Stimulated activated CD4-positive, alpha-beta T cell treated with anti-CD3 and anti-CD28 coated beads, Interleukin-15, amount 100 ng/mL, for 1 hour (primary cell): ENCODE measurements at regions not wholly inside any gene's neighbourhood (a gene's known extent, or its start where the extent isn't known, plus 50 kb on each side); places are given as distances from the start of the nearest gene placed in this dataset.

ENCODE experiments used
- DNase-seq, 2 donors: peaks; one replicate each; pipeline ENCODE4 v3.0.0-alpha.2; 2020; ENCODE audit warnings: low read depth in 1 of 2, low spot score in 1 of 2

GRCh38 chr2:144333143-144333555 is 186.8 kb downstream of the ZEB2 start:
- no peak for DNase-seq

- DNase-seq: peak; percentile 77 to 87
Observed at GRCh38 chr2:144332356-144333142, 187.4 kb downstream of the ZEB2 start.

DNA sequence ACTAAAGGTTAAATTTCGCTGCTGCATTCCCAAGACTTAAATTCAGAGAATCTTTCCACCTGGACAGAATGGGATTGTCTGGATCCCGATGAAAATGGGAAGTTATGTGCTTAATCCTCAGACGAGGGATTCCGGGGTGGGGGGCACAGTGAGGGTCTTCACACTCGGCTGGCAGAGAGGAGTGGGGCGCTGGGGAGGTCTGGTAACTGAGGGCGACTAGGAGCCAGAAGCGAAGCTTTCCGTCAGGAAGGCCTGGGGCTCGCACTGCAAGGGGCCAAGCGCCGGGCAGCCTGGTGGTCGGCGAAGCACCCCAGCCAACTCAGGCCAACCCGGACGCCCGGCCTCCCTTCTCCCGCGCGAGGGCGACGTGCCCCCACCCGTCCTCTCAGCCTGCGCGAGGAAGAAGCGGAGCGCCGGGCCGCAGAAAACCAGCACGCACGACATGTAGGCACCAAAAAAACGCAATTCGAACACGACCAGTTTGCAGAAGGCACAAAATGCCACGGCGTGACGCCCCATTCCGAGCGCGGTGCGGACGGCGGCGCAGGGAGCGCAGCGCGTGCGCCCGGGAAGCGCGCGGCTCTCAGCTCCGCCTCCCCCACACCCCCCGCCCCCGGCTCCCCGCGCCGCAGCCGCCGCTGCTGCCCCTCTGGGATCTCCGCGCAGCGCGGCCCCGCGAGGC is 188.1 kb downstream of the ZEB2 start:
- DNase-seq: no peak

DNA sequence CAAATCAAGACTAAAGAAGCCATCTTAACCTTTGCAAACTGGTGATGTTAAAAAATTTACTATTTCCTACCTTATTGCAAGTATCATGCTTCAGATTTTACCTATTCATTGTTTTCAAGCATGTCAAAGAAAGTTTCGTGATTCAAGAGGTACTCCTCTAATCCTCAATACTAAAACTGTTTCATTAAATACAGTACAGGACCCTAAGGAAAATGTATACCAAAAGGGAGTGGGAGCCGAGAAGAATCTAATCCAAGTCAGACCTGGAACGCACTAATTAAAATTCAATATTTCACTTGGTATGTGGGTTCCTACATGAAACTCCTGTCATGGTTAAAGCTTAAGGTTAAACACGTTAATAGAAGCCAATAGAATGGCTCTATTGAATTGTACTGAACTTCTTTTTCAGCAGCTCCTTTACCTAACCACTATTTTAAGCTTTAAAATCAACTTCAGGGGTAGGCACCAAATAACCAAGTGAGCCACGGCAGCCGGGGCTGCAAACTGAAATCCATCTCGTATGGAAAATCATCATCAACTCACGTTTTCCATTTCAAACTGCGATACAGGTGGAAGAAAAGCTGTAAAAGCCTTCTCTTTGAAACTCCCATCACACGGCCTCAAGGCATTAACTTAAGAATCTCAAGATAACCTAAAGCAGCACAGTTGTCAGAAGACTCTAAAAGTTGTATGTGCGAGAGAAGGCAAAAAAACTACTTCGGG is 188.8 kb downstream of the ZEB2 start:
- no peak for DNase-seq

- no peak for DNase-seq
Observed at GRCh38 chr2:144329472-144329871, 190.4 kb downstream of the ZEB2 start.

GRCh38 chr2:144328938-144329337 is 191.0 kb downstream of the ZEB2 start:
- no peak for DNase-seq

- DNase-seq: no peak
Observed at GRCh38 chr2:144326825-144327224, 193.1 kb downstream of the ZEB2 start.

GRCh38 chr2:144325086-144325485 is 194.8 kb downstream of the ZEB2 start:
- no peak for DNase-seq

DNA sequence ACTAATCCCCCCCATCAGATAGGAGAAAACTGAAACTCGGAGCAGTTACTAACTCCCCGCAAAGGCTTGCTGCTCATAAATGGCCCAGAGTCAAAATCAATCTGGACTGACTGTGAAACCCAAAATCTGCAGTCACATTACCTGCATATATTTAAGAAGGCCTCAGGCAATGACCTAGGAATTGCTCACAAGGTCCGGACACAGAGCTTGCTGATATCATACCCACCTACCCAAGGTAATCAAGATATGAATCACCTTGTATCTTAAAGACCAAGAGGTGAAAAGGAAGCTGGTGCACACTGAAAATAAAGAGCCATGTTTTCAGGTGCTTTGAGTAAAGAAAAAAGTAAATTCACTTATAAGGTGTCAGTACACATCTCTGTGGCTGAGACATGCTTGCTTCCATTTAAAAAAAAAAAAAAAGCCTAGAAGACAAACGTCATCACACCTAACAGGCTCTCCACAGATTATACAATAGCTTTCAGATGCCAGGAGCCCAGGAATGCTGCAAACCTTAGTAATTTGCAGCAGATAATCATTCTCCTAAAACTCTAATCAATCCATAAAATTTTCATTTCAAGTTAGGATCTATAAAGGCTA is 195.4 kb downstream of the ZEB2 start:
- no peak for DNase-seq

GRCh38 chr2:144323946-144324345 is 196.0 kb downstream of the ZEB2 start:
- DNase-seq: no peak

GRCh38 chr2:144322379-144322778 is 197.5 kb downstream of the ZEB2 start:
- DNase-seq: no peak

DNA sequence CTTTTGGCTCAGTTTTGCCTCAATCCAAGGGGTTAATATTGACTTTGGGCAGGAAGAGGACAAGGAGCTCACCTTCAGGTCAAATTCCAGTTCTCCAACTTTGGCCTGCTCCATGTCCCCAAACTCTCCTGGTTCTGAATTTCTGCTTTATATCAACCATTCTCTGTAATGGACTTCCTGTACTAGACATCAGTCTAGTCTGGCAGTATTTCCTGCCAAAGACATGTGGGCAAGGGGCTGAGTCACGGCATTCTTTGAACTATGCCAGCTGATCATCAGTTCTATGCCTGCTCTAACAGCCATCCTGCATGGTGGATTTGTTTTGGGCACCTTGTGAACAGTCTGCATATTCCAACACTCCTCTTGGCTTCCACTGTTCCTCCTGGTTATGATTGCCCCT is 199.4 kb downstream of the ZEB2 start:
- DNase-seq: peak in 1 of 2 donors; percentile 33

DNA sequence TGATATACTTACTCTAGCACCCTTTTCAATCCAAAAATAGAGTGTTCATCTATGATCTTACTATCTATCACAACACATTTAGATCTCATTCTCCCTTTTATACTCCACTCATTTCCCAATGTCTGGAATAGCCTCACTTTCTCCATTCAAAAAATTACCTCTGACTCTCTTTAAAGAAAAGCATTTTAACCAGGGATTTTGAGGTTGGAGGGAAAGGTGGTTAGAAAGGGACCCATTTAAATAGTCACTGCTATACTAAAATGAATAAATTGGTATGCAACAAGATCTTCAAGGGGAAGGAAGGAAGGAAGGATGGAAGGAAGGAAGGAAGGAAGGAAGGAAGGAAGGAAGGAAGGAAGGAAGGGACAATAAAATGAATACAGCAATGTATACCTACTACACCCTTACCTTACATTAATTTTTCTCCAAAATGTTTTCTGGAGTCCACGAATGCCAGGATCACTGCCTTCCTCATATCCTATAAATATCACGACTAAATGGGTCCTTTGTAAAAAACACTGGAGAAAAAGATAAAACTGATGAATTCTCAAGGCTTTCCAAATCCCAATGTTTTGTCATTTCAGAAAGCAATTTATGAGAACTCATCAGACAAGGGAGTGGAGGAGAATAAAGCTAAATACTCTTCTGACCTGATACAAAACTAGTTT is 202.7 kb downstream of the ZEB2 start:
- DNase-seq: no peak

DNA sequence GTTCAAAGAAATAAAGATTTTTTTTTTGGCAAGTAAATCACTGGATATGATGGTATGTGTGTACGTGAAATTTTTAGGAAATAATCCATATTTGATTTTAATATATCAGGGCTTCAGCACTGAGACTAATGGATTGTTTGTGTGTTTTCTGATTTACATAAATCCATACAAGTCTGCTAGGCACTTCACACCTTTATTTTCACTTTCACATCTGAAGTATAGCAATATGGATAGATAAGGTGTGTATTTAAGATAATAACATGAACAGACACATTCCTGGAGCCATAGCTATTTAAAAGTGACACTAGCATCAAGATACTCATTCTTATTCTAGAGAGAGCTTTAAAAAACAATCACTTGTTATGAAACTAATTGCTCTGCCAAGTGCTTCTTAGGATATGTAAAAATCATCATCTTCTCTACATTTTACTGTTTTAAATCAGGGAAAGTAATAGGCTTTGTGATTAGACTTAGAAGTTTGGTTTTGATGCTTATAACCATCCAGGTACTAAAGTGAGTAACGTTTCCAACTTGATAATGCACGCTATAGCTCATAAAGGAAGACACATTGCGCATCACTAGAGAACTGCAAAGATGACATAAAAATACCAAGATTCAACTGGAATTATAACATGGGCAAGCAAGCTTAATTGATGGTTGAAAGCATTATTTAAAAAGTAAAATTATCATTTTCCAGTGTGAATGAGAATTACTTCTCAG is 208.9 kb downstream of the ZEB2 start:
- DNase-seq: no peak

DNA sequence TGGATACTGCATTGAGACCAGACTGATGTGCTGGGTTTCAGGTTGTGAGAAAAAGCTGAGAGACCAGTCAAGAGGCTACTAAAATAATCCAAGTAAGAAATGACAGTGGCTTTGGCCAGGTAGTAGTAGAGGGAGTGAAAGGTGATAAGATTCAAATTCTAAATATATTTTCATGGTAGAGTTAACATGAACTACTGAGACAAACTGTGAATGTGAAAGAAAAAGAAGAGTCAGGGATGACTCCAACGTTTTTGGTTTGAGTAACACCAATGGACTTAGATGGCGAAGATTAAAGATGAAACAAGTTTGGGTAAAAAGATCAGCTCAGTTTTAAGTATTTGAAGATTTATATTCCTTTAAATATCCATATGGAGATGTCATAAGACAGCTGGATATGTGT is 209.4 kb downstream of the ZEB2 start:
- no peak for DNase-seq

- DNase-seq: no peak
Observed at GRCh38 chr2:144307711-144308110, 212.2 kb downstream of the ZEB2 start.

GRCh38 chr2:144304202-144304601 is 215.7 kb downstream of the ZEB2 start:
- no peak for DNase-seq

GRCh38 chr2:144300632-144301031 is 219.3 kb downstream of the ZEB2 start:
- DNase-seq: no peak

DNA sequence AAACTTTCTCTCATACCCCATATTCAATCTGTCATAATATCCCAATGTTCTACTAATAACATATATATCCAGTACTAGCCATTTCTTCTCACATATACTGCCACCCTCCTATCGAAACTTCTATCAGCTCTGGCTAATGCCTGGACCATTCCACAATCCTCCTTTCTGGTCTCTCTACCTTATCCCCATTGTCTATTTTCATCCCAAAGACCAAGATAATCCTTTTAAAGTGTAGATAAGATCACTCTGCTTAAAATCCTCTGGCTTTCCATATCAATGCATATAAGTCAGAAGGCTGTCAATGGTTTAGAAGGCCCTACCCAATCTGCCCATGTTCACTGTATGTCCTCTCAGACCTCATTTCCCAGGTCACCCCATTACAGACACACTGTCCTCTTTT is 229.6 kb downstream of the ZEB2 start:
- no peak for DNase-seq

DNA sequence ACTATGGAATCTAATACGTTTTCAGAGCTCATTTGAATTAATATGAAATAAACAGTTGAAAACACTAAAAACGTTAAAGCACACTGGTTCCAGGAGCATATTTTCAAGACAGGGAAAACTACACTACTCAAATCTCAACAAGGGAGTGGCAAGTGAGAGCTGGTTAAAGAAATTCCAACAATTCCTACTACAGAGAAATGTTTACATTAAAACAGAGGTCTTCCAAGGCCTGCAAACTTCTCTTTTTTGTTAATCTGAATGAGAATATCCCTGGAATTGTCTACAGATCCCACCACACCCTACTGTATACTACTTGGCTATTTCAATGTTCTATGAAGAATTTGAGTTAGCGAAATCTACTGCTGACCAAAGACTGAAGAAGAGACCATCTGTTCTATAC is 231.5 kb downstream of the ZEB2 start:
- DNase-seq: no peak
